Testis (tissue), 2 donors: ENCODE measurements at regions not wholly inside any gene's neighbourhood (a gene's known extent, or its start where the extent isn't known, plus 50 kb on each side); places are given as distances from the start of the nearest gene placed in this dataset.

Experiments
- POLR2A ChIP-seq: fragments of 450-650 bp; IDR thresholded peaks from one replicate; pipeline ENCODE4 v1.6.1; 2017; ENCODE audit warnings: antibody characterized with exemption, mild to moderate bottlenecking, moderate library complexity
- TF ChIP-seq, protein P1 (sequence below), 3 experiments: fragments of 450-650 bp in 2 of 3; fragments of 200-600 bp in 1 of 3; sonication (generic) in 1 of 3; IDR thresholded peaks; one replicate each; pipeline ENCODE4 v1.5.1; 2016 to 2019; ENCODE audit warnings: antibody characterized with exemption in 3 of 3, mild to moderate bottlenecking in 2 of 3, moderate library complexity in 1 of 3

GRCh38 chr5:94024101-94024500 is 282.7 kb upstream of the POU5F2 start:
- TF ChIP-seq, protein P1, sequence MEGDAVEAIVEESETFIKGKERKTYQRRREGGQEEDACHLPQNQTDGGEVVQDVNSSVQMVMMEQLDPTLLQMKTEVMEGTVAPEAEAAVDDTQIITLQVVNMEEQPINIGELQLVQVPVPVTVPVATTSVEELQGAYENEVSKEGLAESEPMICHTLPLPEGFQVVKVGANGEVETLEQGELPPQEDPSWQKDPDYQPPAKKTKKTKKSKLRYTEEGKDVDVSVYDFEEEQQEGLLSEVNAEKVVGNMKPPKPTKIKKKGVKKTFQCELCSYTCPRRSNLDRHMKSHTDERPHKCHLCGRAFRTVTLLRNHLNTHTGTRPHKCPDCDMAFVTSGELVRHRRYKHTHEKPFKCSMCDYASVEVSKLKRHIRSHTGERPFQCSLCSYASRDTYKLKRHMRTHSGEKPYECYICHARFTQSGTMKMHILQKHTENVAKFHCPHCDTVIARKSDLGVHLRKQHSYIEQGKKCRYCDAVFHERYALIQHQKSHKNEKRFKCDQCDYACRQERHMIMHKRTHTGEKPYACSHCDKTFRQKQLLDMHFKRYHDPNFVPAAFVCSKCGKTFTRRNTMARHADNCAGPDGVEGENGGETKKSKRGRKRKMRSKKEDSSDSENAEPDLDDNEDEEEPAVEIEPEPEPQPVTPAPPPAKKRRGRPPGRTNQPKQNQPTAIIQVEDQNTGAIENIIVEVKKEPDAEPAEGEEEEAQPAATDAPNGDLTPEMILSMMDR (IDR thresholded peaks at IDR 0.05) = no peak
- TF ChIP-seq POLR2A = no peak
